Lung (tissue), 11 donors: ENCODE measurements at regions not wholly inside any gene's neighbourhood (a gene's known extent, or its start where the extent isn't known, plus 50 kb on each side); places are given as distances from the start of the nearest gene placed in this dataset.
"Not testable (repeated sequence)": the region's sequence is repeated elsewhere in the genome, so short reads cannot be mapped to it uniquely, and the experiment has no call there.

ENCODE experiments used
- ATAC-seq: fragments of 200-7000 bp; cut with Tn5 transposase; one replicate; pipeline ENCODE4 v1.9.1; 2020; ENCODE audit warnings: moderate number of reproducible peaks; ENCODE audit not compliant: insufficient read depth, low FRiP score
- DNase-seq, 3 donors: peaks; one replicate each; pipeline ENCODE4 v3.0.0-alpha.2; 2013 to 2017
- H3K27ac ChIP-seq, 2 donors: one replicate each; pipeline ENCODE4 v1.5.1; 2013; ENCODE audit warnings: mild to moderate bottlenecking in 2 of 2, moderate library complexity in 2 of 2, control low read depth in 1 of 2, inconsistent platforms in 1 of 2, low read depth in 1 of 2, low read length in 1 of 2
- H3K27me3 ChIP-seq, 3 donors: one replicate each; pipeline ENCODE4 v1.5.1; 2013; ENCODE audit warnings: low read length in 2 of 3; ENCODE audit not compliant: control insufficient read depth in 3 of 3, insufficient read depth in 3 of 3
- H3K36me3 ChIP-seq, 4 donors: one replicate each; pipeline ENCODE4 v1.5.1; 2013; ENCODE audit warnings: low read length in 4 of 4, mild to moderate bottlenecking in 1 of 4, moderate library complexity in 1 of 4; ENCODE audit not compliant: control insufficient read depth in 4 of 4, insufficient read depth in 4 of 4
- H3K4me1 ChIP-seq, 5 donors: one replicate each; pipeline ENCODE4 v1.5.1; 2013; ENCODE audit warnings: low read length in 5 of 5, mild to moderate bottlenecking in 2 of 5, moderate library complexity in 1 of 5; ENCODE audit not compliant: control insufficient read depth in 5 of 5, insufficient read depth in 5 of 5
- H3K4me3 ChIP-seq: one replicate; pipeline ENCODE4 v1.5.1; 2013; ENCODE audit warnings: mild to moderate bottlenecking, control low read depth, moderate library complexity
- H3K9ac ChIP-seq, 2 donors: one replicate each; pipeline ENCODE4 v1.5.1; 2013; ENCODE audit warnings: low read length in 2 of 2, control low read depth in 1 of 2; ENCODE audit not compliant: insufficient read depth in 1 of 2
- H3K9me3 ChIP-seq, 4 donors: one replicate each; pipeline ENCODE4 v1.5.1; 2013; ENCODE audit warnings: low read length in 3 of 4, mild to moderate bottlenecking in 1 of 4, moderate library complexity in 1 of 4; ENCODE audit not compliant: control insufficient read depth in 4 of 4, insufficient read depth in 3 of 4
- WGBS, 2 donors: extraction: QIAGEN DNeasy Blood & Tissue Kit; methylation state at CpG; one replicate each; pipeline ENCODE4 v1.1.7; 2013; 5-methylcytosine and 5-hydroxymethylcytosine counted together
- TF ChIP-seq, protein P1 (sequence below): IDR thresholded peaks from 2 replicates; pipeline ENCODE4 v1.5.1; 2012; ENCODE audit warnings: mild to moderate bottlenecking; ENCODE audit errors: control extremely low read depth, extremely low read depth
- donor health status: control.
- donor health status: control.
- donor health status: Bipolar disorder and iron deficiency.
- donor health status: healthy.
- donor health status: DM: yes; HTN: yes; CAD: no.

DNA sequence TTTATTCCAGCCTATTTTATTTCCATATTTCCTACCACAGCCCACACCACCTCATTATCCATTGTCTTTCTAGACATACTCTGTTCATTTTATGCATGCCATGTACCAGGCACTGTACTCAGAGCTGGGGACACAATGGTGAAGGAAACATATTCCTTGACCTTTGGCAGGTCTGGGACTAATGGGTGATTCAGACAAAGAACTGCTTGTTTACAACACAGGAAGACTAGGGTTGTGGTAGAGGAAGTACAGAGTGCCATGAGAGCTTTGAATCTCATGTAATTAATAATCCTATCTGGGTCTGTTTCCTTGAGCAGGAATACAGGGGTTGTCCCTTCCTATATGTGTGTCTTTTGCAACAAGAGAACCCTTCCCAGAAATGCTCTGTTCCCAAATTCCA lies 75.1 kb upstream of the NUDT10 start:
- no peaks in the 10 kb centered on the region for H3K36me3 ChIP-seq
- H3K27me3 ChIP-seq, result no peaks in the 10 kb centered on the region
- no peak for ATAC-seq
- no peak for DNase-seq
- H3K9me3 ChIP-seq, result no peaks in the 10 kb centered on the region
- H3K4me1 ChIP-seq, result no peaks in the 10 kb centered on the region
- H3K4me3 ChIP-seq, result no peak overlapping the region
- TF ChIP-seq, protein P1, sequence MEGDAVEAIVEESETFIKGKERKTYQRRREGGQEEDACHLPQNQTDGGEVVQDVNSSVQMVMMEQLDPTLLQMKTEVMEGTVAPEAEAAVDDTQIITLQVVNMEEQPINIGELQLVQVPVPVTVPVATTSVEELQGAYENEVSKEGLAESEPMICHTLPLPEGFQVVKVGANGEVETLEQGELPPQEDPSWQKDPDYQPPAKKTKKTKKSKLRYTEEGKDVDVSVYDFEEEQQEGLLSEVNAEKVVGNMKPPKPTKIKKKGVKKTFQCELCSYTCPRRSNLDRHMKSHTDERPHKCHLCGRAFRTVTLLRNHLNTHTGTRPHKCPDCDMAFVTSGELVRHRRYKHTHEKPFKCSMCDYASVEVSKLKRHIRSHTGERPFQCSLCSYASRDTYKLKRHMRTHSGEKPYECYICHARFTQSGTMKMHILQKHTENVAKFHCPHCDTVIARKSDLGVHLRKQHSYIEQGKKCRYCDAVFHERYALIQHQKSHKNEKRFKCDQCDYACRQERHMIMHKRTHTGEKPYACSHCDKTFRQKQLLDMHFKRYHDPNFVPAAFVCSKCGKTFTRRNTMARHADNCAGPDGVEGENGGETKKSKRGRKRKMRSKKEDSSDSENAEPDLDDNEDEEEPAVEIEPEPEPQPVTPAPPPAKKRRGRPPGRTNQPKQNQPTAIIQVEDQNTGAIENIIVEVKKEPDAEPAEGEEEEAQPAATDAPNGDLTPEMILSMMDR, result no peak
- no peak overlapping the region for H3K9ac ChIP-seq
- H3K27ac ChIP-seq, result no peak overlapping the region

DNA sequence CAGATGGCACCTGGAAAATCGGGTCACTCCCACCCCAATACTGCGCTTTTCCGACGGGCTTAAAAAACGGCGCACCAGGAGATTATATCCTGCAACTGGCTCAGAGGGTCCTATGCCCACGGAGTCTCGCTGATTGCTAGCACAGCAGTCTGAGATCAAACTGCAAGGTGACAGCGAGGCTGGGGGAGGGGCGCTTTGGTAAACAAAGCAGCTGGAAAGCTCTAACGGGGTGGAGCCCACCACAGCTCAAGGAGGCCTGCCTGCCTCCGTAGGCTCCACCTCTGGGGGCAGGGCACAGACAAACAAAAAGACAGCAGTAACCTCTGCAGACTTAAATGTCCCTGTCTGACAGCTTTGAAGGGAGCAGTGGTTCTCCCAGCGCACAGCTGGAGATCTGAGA lies 70.4 kb upstream of the NUDT10 start:
- H3K27ac ChIP-seq, H3K9ac ChIP-seq, H3K4me1 ChIP-seq, H3K9me3 ChIP-seq, H3K36me3 ChIP-seq, H3K27me3 ChIP-seq, DNase-seq, ATAC-seq, H3K4me3 ChIP-seq: not testable (repeated sequence)
- WGBS, 2 donors, result 81 to 85% methylated on average over 12 to 13 of the region's 13 CpGs

GRCh38 chrX:51272638-51273037 lies 60.0 kb upstream of the NUDT10 start:
- no peak for ATAC-seq
- Histone ChIP-seq H3K27me3 (peaks cover 0 to 3% (median 0%) of the 10 kb centered on the region in 3 donors), H3K9ac (no peak overlapping the region), H3K27ac (no peak overlapping the region), H3K36me3 (no peaks in the 10 kb centered on the region), H3K4me1 (no peaks in the 10 kb centered on the region), H3K4me3 (no peak overlapping the region), H3K9me3 (peaks cover 0 to 2% (median 0%) of the 10 kb centered on the region in 4 donors)
- WGBS, 2 donors, result 48% methylated on average over 2 of the region's 2 CpGs
- TF ChIP-seq, protein P1, result no peak
- no peak for DNase-seq

GRCh38 chrX:51281758-51282318 lies 50.8 kb upstream of the NUDT10 start:
- TF ChIP-seq, protein P1, result no peak
- H3K4me1 ChIP-seq, result no peaks in the 10 kb centered on the region
- WGBS, 2 donors, result 73 to 86% methylated on average over 6 of the region's 6 CpGs
- ATAC-seq (no peak), DNase-seq (no peak)
- no peaks in the 10 kb centered on the region for H3K27me3 ChIP-seq
- H3K9ac ChIP-seq, result no peak overlapping the region
- peaks cover 0 to 3% (median 0%) of the 10 kb centered on the region in 4 donors for H3K9me3 ChIP-seq
- no peak overlapping the region for H3K27ac ChIP-seq
- no peak overlapping the region for H3K4me3 ChIP-seq
- no peaks in the 10 kb centered on the region for H3K36me3 ChIP-seq
